GM18502 (cell line): ENCODE measurements at regions not wholly inside any gene's neighbourhood (a gene's known extent, or its start where the extent isn't known, plus 50 kb on each side); places are given as distances from the start of the nearest gene placed in this dataset.

Source experiments
- ATAC-seq: cut with Tn5 transposase; IDR thresholded peaks from one replicate; pipeline ENCODE4 v1.9.1; 2021; ENCODE audit warnings: mild to moderate bottlenecking; ENCODE audit not compliant: unreplicated experiment, poor library complexity

DNA sequence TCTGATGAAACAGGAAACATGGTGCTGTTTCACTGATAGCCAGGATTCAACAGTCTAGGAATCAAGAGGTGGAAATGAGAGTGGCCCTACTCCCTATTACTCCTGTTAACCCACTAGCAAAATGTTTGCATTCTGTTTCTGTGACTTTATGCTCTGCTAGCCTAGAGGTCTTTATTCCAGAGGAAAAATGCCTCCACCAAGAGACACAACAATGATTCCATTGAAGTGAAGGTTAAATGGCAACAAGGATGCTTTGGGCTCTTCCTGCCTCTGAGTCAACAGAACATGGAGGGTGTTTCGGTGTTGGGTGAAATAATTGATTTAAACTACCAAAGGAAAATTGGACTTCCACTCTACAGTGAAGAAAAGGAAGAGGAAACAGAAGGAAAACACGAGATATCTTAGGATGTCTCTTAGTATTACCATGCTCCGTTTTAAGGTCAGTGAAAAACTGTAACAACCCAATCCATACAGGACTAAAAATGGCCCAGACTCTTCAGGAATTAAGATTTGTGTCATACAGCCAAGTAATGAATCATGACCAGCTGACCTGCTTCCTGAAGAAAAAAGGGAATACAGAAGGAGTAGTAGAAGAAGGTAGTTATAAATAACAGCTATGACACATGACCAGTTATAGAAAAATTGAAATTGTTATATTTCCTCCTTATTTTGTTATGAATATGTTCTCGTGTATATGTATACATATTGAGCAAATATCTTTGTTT is 1237.8 kb downstream of the NCAM2 start:
- ATAC-seq, result no peak

- ATAC-seq, result no peak
Observed at GRCh38 chr21:22244516-22244915, 1246.3 kb downstream of the NCAM2 start.

DNA sequence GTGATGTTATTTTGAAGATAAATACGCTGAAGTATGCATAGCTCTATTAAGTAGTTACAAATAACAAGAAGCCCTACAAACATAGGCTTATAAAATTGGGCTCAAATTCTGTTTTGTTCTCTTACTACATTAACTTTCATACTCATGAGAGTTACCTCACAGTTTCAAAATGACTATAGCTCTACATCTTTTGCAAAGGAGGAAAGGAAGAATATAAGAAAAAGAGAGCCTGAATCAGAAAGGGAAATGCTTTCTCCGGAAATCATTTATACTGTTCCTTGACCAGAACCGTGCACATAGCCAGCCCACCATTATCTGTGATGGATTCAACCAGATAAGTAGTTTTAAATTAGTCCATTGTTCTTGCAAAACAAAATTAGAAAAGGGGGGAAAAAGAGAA is 1252.1 kb downstream of the NCAM2 start:
- ATAC-seq, result no peak

DNA sequence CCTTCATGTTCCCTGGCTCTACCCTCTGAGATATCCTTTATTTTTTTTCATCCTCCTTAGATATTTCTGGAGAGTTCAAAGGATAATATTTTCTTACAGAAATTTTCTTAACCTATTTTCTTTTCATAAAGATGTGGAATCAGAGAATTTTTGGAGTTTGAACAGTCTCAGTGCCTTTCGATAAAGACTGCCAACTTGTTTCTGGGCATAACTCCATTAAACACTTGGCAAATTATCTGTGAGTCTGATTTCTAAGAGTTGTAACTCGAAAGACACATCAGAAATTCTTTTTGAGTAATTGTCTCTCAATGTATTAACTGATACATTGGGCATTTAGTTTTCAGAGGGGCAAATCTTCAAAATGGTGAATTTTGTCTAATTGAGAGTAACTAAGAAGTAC is 1255.6 kb downstream of the NCAM2 start:
- no peak for ATAC-seq

DNA sequence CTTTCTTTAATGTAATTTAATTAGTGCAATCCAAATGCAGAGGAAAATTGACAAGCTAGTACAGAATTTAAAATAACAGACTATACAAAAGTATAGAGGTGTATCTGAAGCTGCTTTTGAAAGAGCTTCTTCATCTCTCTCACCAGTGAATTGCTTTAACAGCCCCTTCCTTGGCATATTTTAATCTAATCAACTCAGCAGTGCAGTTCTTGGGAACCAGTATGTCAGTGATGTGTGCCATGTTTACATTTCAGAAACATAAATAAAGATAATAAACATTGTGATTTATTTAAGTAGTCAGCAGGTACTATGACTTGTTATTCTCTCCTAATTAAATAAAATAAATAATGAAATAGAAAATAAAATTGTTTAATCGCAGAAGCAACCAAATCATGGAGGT is 1260.6 kb downstream of the NCAM2 start:
- ATAC-seq, result no peak

- no peak for ATAC-seq
Observed at GRCh38 chr21:22260274-22260673, 1262.1 kb downstream of the NCAM2 start.

GRCh38 chr21:22263890-22264289 is 1265.7 kb downstream of the NCAM2 start:
- no peak for ATAC-seq

- ATAC-seq, result no peak
Observed at GRCh38 chr21:22277341-22277740, 1279.1 kb downstream of the NCAM2 start.

- ATAC-seq, result no peak
Observed at GRCh38 chr21:22278366-22278765, 1280.2 kb downstream of the NCAM2 start.

DNA sequence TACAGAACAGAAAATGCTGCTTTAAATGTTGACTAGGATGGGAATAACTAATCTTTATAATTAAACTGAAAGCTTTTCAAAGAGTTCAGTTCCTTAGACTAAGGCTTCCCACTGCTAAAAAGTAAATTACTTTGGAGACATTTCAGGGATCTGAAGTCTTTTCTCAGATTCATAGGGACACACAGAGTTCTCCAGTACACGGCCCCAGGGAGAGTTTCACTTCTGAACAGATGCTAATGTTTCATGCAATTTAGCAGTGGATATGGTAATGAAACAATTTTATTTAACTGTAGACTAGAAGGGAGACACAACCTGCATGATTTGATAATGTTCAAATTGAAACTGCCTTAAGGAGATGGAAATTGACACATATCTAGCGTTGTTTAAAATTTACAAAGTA is 1282.6 kb downstream of the NCAM2 start:
- no peak for ATAC-seq

DNA sequence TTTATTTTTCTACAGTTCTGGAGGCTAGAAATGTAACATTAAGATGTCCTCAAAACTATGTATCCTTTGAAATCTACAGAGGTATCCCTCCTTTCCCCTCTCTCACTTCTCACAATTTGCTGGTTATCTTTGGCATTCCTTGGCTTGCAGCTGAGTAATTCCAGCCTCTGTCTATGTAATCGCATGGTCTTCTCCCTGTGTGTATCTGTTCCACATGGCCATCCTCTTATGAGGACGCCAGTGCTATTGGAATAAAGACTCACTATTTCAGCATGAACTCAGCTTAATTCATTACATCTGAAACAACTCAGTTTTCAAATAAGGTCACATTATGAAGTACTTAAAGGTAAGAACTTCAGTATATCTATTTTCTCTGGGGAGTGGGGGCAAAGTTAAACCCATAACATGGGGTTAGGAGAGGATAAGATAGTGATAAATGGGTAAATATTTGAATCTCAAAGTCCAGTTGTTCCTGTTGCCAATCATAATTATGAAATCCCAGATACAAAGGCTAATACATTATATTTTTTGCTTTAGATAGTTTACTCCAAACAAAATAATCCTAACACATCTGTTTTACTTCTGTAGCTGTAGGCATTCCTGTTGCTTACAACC is 1290.8 kb downstream of the NCAM2 start:
- ATAC-seq, result no peak

GRCh38 chr21:22292144-22292543 is 1293.9 kb downstream of the NCAM2 start:
- ATAC-seq, result no peak

DNA sequence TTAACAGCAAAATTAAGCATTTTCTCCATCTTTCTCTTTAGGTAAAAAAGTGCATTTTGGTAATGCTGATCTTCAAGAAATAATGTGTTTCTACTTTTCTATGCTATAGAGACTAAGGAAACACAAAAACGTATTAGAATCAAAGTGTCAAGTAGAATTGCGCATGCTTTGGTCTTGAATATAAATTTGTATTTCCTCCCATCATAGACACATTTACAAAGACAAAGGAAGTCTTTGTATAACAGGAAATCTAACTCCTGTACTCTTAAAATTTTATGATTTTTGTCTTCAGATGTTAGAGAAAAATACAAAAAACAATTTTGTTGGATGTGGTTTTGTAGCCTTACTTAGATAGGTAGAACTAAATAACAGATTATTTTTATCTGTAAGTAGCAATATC is 1299.4 kb downstream of the NCAM2 start:
- ATAC-seq, result no peak

DNA sequence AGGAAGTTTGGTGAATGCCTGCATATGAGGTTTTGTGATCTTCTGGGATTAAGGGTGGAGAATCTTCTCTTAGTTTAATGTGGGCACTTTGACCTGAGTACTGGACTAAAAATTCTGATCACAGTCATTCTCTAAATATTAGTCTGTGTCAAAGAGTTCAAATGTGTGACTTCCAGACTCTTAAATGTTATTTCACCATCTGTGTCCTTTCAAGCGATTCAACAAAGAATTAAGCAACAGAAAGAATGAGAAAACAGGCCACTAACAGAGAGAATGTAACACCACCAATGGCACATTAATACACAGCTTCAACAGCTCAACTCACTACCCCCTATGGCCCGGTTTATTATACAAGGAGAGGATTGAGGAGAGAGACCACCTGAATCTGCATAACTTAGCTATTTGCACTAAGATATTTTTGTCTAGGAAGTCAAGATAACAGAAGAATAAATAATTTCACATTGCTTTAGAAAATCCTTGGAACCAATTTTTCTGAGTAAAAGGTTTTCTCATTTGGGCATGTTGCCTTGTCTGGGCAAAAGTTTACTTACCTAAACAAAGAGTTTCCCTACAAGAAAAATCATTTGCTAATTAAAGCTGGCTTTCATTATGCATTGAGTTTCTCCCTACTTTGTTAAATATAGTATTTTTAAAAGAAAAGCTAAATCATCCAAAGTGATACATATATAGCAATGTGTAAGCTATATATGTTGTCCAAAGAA is 1313.7 kb downstream of the NCAM2 start:
- ATAC-seq, result no peak

- ATAC-seq, result no peak
Observed at GRCh38 chr21:22314963-22315362, 1316.8 kb downstream of the NCAM2 start.

DNA sequence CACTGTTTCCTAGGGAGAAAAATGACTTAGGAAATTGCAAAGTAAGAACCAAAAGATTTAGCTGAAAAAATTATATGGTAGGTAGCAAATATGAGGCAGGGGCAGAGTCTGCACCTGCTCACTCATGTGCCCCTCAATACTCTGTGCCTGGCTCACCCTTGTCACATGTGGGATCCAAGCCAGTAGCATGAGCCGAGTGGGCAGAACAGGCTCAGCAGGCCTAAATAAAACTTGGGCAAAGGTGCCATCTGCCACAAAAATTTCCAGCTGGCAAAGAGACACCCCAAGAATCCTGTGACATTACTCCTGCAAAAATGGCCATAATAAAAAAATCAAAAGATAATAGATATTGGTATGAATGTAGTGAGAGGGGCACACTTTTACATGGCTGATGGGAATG is 1321.2 kb downstream of the NCAM2 start:
- no peak for ATAC-seq

GRCh38 chr21:22342889-22343288 is 1344.7 kb downstream of the NCAM2 start:
- ATAC-seq, result no peak

GRCh38 chr21:22343303-22343702 is 1345.1 kb downstream of the NCAM2 start:
- ATAC-seq, result no peak

- ATAC-seq, result no peak
Observed at GRCh38 chr21:22343721-22344120, 1345.5 kb downstream of the NCAM2 start.

- ATAC-seq, result no peak
Observed at GRCh38 chr21:22345624-22346023, 1347.4 kb downstream of the NCAM2 start.

- ATAC-seq, result no peak
Observed at GRCh38 chr21:22346576-22346975, 1348.4 kb downstream of the NCAM2 start.

DNA sequence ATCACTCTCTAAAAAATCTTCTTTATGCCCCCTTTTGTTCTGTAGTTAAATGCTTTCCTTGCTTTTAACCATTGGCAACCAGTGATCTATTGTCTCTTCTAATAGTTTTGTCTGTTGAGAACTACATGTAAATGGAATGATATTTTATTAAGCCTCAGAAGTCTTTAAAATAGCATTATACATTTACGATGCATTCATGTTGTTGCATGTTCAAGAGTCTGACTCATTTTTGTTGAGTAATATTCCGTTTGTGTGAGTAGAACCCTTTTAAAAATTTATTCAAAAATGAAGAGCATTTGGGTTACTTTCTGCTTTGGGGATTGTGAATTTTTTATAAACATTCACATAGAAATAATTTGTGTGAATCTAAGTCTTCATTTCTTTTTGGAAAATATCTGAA is 1352.9 kb downstream of the NCAM2 start:
- ATAC-seq, result no peak
